ENCODE measurements at regions not wholly inside any gene's neighbourhood (a gene's known extent, or its start where the extent isn't known, plus 50 kb on each side); places are given as distances from the start of the nearest gene placed in this dataset.
"Not testable (repeated sequence)": the region's sequence is repeated elsewhere in the genome, so short reads cannot be mapped to it uniquely, and the experiment has no call there.

DNA sequence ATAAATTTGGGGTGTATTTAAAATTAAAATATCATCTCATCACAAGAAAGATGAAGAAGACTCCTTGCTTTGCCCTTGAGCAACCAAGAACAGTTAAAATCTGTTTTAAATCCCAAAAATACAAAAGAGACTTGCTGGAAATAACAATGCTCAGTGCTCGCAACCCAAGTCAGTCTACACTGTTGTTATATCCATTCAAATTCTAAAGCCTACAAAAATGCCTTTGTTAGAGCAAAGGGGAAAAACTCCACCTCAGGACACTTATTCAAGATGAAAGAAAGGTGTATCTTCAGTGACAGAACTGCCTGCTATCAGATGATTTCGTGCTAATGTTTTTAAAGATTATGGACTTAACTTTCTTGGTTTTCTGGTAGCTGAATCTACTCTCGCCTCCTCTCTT is 111.9 kb upstream of the TANK start:
- H3K36me3 Mint-ChIP-seq, result no peaks in the 10 kb centered on the region
- H3K27ac Mint-ChIP-seq, result no peak overlapping the region
- H3K9me3 Mint-ChIP-seq, result no peaks in the 10 kb centered on the region
- peaks cover 38% of the 10 kb centered on the region for H3K27me3 Mint-ChIP-seq
- no peak for DNase-seq
- no peak overlapping the region for H3K4me3 Mint-ChIP-seq
- no peaks in the 10 kb centered on the region for H3K4me1 Mint-ChIP-seq

DNA sequence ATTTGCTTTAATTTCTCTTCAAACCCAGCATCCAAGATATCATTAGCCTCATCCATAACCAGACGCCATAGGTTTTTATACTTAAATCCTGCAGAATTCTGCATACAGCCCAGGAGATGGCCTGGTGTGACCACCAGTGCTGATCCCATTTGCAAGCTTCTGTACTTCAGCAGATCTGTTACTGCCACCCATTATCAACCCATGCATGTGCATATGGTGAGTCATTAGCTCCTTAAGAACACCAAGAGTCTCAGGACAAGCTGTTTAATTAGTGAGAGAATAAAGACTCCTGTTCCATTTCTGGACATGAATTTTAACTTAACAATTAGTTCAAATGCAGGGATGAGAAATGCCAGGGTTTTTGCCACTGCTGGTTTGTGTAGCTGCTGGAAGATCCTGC is 110.7 kb upstream of the TANK start:
- peaks cover 34% of the 10 kb centered on the region for H3K27me3 Mint-ChIP-seq
- H3K36me3 Mint-ChIP-seq, result no peaks in the 10 kb centered on the region
- no peaks in the 10 kb centered on the region for H3K9me3 Mint-ChIP-seq
- H3K4me1 Mint-ChIP-seq, result no peaks in the 10 kb centered on the region
- no peak overlapping the region for H3K4me3 Mint-ChIP-seq
- no peak for DNase-seq
- H3K27ac Mint-ChIP-seq, result no peak overlapping the region

DNA sequence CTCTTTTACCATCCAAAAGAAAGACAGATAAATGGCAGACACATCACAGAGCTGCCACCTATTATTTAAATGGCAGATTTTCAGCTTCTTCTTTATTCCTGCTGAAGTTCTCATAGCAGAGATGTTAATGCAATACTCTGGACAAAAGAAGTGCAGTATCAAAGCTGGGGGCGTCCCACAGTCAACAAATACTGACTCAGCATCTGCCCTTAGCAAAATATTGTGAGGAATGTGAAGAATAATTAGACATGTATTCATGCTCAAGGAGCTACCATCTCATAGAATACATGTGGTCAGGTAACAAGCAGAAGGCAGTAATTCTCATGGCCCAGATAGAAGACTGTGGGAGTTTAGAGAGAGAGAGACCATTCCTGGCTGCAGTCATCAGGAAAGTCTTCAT is 108.0 kb upstream of the TANK start:
- Mint-ChIP-seq H3K27me3 (peaks cover 31% of the 10 kb centered on the region), H3K4me3 (no peak overlapping the region)

DNA sequence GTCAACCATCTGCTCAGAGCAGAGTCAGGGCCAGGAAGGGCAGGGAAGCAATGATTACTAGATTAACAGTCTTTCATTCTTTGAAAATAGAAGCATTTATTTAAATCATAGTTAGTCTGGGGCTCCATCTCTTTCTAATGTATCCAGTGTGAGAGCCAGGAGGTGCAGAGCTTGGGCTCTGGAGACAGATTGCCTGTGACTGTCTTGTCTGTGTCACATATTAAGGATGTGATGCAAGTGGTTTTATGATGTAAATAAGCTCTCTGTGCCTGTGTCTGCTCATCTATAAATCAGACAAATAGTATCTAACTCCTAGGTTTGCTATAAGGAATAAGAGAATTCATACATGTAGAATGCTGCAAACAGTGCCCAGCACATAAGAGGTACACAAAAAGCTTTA is 104.9 kb upstream of the TANK start:
- H3K9me3 Mint-ChIP-seq, result peaks cover 9% of the 10 kb centered on the region
- H3K4me3 Mint-ChIP-seq, result no peak overlapping the region
- H3K27me3 Mint-ChIP-seq, result peaks cover 15% of the 10 kb centered on the region
- H3K36me3 Mint-ChIP-seq, result no peaks in the 10 kb centered on the region
- DNase-seq, result no peak
- no peak overlapping the region for H3K27ac Mint-ChIP-seq
- no peaks in the 10 kb centered on the region for H3K4me1 Mint-ChIP-seq

More for the DNA sequence above, 108.0 kb upstream of the TANK start:
- no peak overlapping the region for H3K27ac Mint-ChIP-seq
- peaks cover 6% of the 10 kb centered on the region for H3K9me3 Mint-ChIP-seq
- H3K4me1 Mint-ChIP-seq, result no peaks in the 10 kb centered on the region
- no peaks in the 10 kb centered on the region for H3K36me3 Mint-ChIP-seq
- DNase-seq, result no peak

DNA sequence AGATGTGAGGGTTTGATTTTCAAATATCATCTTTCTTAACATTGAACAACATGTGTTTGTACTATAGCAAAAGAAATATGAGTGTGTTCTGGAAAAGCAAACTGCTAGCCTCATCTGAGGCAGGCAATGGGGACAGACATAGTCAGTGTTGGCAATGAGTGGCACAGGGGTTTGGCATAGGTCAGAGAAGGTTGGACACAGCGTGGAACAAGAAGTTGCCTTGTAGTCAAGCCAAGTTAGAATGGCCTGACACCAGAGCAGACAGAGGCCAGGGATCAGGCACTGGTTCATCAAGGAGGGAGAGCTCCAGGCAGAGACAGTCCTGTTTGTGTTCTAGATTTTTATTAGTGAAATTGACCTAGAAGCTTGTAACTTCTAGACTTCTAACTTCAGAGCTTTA is 100.8 kb upstream of the TANK start:
- no peak overlapping the region for H3K27ac Mint-ChIP-seq
- H3K4me1 Mint-ChIP-seq, result peaks cover 5% of the 10 kb centered on the region
- no peak for DNase-seq
- H3K36me3 Mint-ChIP-seq, result no peaks in the 10 kb centered on the region
- no peak overlapping the region for H3K4me3 Mint-ChIP-seq
- H3K27me3 Mint-ChIP-seq, result peaks cover 3% of the 10 kb centered on the region
- H3K9me3 Mint-ChIP-seq, result peaks cover 9% of the 10 kb centered on the region

DNA sequence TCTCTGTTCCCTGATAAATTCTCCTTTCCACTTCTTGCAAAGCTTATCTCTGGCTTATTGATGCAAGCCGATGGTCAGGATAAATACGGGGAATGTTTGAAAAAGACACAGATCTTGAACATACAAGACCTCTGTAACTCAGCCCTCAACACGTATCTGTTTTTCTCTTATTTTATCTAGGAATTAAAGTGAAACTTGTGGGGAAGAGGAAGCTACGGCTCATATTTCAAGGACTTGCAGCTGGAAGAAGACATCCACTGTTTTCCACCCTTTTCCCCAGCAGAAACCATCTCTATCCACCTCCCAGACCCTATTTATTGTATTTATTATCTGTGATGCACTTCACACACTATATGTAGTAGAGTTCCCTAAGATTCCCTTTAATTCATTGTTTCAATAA is 98.4 kb upstream of the TANK start:
- H3K27ac Mint-ChIP-seq, result no peak overlapping the region

DNA sequence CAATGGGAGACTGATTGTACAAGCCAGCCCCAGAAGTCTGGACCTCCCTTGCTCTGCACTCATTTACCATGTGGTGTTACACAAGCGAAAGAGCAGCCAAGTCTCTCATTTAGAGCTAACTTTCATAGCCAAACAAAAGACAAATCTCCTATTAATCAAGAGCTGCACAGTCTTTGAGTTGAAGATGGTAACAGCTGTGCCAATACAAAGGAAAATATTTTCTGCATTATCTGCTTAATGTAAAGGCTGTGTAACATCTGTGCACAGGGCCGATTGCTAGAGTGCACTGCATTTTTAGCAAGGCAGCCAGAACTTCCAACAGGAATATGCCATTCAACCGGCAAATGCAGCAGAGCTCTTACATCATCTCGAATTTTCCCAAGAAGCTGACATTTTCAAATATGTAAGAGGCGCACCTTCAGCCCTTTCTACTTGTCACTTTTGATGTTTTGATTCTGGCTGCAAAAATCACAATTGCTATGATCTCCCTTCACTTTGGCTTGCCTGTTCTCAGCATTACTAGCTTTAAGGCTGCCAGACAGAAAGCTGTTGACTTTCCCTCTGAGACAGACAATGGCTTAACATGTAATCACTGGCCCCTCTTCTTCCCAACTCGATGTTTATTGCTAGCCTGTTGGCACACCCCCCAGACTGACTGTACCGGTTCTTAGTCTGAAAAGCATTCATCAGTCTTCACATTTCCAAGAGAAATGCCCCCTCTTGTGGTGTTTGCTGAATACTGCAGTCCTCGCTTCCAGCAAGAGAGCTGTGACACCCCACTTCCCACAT is 96.9 kb upstream of the TANK start:
- no peaks in the 10 kb centered on the region for H3K9me3 Mint-ChIP-seq
- H3K27ac Mint-ChIP-seq, result no peak overlapping the region
- H3K4me3 Mint-ChIP-seq, result no peak overlapping the region
- H3K36me3 Mint-ChIP-seq, result no peaks in the 10 kb centered on the region
- H3K4me1 Mint-ChIP-seq, result peaks cover 5% of the 10 kb centered on the region
- DNase-seq, result peak; percentile 46
- peaks cover 9% of the 10 kb centered on the region for H3K27me3 Mint-ChIP-seq

More for the DNA sequence above, 98.4 kb upstream of the TANK start:
- Mint-ChIP-seq H3K4me3 (no peak overlapping the region), H3K9me3 (peaks cover 4% of the 10 kb centered on the region), H3K36me3 (no peaks in the 10 kb centered on the region), H3K4me1 (peaks cover 5% of the 10 kb centered on the region), H3K27me3 (peaks cover 5% of the 10 kb centered on the region)
- DNase-seq, result no peak

DNA sequence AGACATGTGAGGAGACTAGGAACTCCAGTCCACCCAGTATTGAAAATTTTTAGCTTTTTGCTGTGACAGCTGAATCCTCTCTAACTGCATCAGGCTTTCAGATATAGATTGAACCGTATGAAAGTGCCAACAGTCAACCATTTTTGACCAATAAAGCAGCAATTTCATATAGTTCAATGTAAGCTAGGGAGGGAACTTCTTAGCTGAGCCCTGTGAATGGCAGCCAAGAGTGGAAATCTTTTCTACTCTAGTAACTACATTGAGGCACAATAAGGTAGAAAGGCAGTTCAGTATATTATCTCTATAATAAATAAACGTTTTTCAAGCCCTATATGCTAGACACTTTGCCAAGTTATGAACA is 96.3 kb upstream of the TANK start:
- peaks cover 5% of the 10 kb centered on the region for H3K4me1 Mint-ChIP-seq
- DNase-seq, result no peak
- H3K4me3 Mint-ChIP-seq, result no peak overlapping the region
- peaks cover 9% of the 10 kb centered on the region for H3K27me3 Mint-ChIP-seq
- H3K27ac Mint-ChIP-seq, result no peak overlapping the region
- no peaks in the 10 kb centered on the region for H3K36me3 Mint-ChIP-seq
- H3K9me3 Mint-ChIP-seq, result no peaks in the 10 kb centered on the region

DNA sequence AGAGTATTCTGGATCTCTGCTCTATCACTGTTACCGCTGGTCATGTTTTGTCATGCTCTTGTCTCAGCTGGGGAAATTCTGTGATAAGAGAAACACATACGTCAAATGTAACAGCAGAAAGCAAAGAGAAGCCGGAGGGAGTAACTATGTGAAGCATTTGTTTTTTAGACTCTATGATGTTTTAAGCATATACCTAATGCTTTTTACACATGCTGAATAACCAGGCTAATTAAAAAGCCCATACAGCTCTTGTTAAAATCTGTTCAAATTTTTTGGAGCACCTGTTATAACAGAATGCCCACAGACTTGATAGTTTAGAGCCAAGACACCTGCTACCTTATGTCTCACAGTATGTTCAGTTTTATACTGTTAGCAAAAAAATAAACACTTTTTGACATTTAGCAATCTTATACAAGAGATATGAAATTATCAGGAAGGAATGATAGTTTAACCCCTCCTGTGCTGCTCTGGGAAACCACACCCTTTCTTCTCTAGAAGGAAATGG is 92.3 kb upstream of the TANK start:
- Mint-ChIP-seq H3K27ac (no peak overlapping the region), H3K27me3 (peaks cover 9% of the 10 kb centered on the region), H3K4me1 (peaks cover 5% of the 10 kb centered on the region), H3K4me3 (no peak overlapping the region), H3K36me3 (no peaks in the 10 kb centered on the region), H3K9me3 (no peaks in the 10 kb centered on the region)
- DNase-seq, result no peak

DNA sequence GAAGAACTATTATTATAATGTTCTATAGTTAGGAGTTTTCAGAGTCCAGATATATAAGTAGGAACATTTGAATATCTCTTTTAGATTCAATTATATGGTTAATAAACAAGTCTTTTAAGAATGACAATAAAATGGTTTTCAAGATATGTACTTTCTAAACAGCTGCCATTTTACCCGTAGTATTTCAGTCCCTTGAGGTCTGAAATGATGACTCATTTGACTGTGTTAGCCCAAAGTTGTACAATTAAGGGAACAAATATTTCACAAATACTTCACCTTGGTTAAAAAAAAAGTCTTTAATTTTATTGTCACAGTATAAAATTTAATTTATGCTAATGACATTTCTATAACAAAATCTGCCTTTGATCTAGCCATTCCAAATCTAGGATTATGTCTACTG is 91.6 kb upstream of the TANK start:
- no peak for DNase-seq
- no peaks in the 10 kb centered on the region for H3K9me3 Mint-ChIP-seq
- H3K27me3 Mint-ChIP-seq, result peaks cover 9% of the 10 kb centered on the region
- H3K27ac Mint-ChIP-seq, result no peak overlapping the region
- no peak overlapping the region for H3K4me3 Mint-ChIP-seq
- no peaks in the 10 kb centered on the region for H3K36me3 Mint-ChIP-seq
- peaks cover 2% of the 10 kb centered on the region for H3K4me1 Mint-ChIP-seq

DNA sequence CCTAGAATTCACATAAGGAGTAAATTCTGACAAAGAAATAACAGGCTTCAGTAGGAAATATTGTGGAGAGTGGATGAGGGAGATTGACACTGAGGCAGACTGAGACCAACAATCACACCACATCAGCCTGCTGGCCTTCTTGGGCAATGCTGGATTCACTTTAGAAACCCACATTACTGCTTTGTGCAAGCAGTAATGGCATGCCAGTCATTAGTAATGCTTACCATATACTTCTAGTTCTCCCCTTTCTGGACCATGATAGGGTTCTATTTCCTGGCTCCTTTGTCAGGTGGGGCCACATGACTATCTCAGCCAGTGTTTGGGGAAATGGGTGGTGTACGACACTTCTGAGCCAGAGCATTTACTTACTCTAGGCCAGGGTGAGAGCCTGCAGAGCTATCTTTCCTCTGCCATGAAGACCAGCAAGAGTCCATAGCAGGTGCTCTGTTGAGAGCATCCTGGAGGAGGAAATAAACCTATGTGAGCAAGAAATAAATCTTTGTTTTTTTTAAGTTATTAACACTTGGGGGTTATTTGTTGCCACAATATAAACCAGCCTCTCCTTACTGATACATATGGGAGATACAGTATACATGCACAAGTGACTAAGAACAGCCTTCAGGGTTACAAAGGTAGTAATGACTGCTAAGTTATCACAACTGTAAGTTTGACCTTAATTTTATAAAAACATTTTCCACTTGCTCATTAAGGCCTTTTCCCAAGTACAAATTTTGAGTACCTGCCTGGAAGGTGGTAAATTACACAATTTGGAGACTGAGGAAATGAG is 89.3 kb upstream of the TANK start:
- H3K27ac Mint-ChIP-seq, result no peak overlapping the region
- H3K36me3 Mint-ChIP-seq, result no peaks in the 10 kb centered on the region
- no peak overlapping the region for H3K4me3 Mint-ChIP-seq
- no peaks in the 10 kb centered on the region for H3K9me3 Mint-ChIP-seq
- H3K4me1 Mint-ChIP-seq, result peaks cover 5% of the 10 kb centered on the region
- no peak for DNase-seq
- peaks cover 9% of the 10 kb centered on the region for H3K27me3 Mint-ChIP-seq

DNA sequence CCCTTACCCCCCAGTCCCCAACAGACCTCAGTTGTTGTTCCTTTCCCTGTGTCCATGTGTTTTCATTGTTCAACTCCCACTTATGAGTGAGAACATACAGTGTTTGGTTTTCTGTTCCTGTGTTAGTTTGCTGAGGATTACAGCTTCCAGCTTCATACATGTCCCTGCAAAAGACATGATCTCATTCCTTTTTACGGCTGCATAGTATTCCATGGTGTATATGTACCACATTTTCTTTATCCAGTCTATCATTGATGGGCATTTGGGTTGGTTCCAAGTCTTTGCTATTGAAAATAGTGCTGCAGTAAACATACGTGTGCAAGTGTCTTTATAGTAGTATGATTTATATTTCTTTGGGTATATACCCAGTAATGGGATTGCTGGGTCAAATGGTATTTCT is 87.8 kb upstream of the TANK start:
- not testable (repeated sequence) for H3K9me3 Mint-ChIP-seq, H3K36me3 Mint-ChIP-seq, H3K27me3 Mint-ChIP-seq

DNA sequence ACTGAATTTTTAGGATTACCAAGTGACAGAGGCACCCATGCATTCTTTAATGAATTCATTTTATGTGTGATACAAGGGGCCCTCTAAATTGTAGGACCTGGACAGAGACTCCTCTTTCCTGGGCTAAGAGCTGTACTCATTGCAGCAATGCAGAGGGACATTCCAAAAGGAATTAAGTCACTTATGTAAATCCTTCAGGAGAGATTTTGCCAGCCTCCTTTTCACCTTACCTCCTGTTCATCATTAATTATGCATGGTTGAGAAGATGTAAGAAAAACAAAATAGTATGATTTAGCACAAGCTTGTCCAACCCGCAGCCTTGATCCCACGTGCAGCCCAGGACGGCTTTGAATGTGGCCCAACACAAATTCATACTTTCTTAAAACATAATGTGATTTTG is 84.5 kb upstream of the TANK start:
- DNase-seq, result no peak
- Mint-ChIP-seq H3K27ac (peak overlapping the region; percentile 13), H3K4me3 (no peak overlapping the region), H3K27me3 (no peaks in the 10 kb centered on the region), H3K4me1 (peaks cover 41% of the 10 kb centered on the region), H3K36me3 (peaks cover 3% of the 10 kb centered on the region), H3K9me3 (peaks cover 3% of the 10 kb centered on the region)

More for the DNA sequence above, 87.8 kb upstream of the TANK start:
- H3K4me1 Mint-ChIP-seq, result peaks cover 19% of the 10 kb centered on the region
- not testable (repeated sequence) for H3K4me3 Mint-ChIP-seq, DNase-seq, H3K27ac Mint-ChIP-seq

DNA sequence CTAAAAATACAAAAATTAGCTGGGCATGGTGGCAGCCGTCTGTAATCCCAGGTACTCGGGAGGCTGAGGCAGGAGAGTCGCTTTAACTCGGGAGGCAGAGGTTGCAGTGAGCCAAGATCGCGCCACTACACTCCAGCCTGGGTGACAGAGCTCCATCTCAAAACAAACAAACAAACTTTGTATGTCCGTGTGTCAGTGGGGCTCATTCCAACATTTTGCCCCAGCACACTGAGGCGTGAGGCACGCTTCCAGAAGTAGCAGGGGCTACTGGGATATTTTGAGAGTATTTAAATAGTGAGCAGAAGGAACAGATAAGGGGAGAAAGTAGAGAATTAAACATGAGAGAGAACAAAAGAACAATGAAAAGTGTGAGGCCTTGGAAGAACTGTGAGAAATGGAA is 83.3 kb upstream of the TANK start:
- Mint-ChIP-seq H3K27me3 (no peaks in the 10 kb centered on the region), H3K9me3 (peaks cover 4% of the 10 kb centered on the region), H3K4me3 (peak overlapping the region; percentile 35), H3K36me3 (peaks cover 3% of the 10 kb centered on the region), H3K27ac (peak overlapping the region; percentile 91), H3K4me1 (peaks cover 41% of the 10 kb centered on the region)
- no peak for DNase-seq

DNA sequence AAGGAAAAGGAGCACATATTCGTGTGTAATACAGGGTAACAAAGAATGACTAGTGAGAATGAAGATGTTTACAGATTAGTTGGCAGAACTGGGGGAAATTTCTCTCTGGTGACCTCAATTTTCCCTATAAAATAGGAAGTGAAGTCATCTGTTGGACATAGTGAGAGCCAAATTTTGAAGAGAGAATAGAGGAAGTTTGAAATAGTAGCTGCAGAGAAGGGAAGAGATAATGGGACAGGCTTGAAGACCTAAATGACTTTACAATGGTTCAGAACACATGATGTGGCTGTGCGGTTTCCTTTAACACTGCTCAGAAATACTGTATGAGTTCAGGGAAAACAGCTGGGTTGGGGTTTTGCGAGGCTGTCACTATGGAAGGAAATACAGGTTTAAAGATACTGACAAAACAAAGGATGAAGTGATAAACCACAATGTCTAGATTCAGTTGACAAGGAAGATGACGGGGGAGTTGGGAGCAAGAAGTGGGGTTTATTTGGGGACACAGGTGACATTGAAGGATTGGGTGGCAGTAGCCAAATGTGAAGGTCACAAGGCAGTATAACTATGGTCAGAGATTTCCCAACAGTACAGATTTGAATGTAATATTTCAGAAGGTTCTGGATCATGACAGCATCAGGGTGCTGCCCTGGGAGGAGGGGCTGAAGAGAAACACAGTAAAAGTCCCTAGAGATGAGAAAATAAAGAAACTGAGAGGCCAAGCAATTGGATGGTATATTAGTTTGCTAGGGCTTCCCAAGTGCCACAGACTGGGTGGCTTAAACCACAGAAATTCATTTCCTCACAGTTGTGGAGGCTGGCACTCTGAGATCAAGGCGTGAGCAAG is 82.6 kb upstream of the TANK start:
- Mint-ChIP-seq H3K36me3 (peaks cover 3% of the 10 kb centered on the region), H3K4me3 (peak overlapping the region; percentile 35), H3K27ac (peak overlapping the region; percentile 91), H3K9me3 (peaks cover 6% of the 10 kb centered on the region), H3K27me3 (no peaks in the 10 kb centered on the region), H3K4me1 (peaks cover 41% of the 10 kb centered on the region)
- peak; percentile 71 for DNase-seq
